ENCODE measurements at regions not wholly inside any gene's neighbourhood (a gene's known extent, or its start where the extent isn't known, plus 50 kb on each side); places are given as distances from the start of the nearest gene placed in this dataset.

- TF ChIP-seq CTCF (IDR thresholded peaks at IDR 0.05) (no peak), POLR2A (IDR thresholded peaks at IDR 0.05) (no peak)
Measured at GRCh38 chr3:163382183-163382582, 1696.1 kb downstream of the SI start.
